ENCODE measurements at regions not wholly inside any gene's neighbourhood (a gene's known extent, or its start where the extent isn't known, plus 50 kb on each side); places are given as distances from the start of the nearest gene placed in this dataset.

- Histone ChIP-seq H3K4me3 (replicated peaks; ENCODE audit: insufficient read depth, low read length) (no peak overlapping the region), H3K27me3 (ENCODE audit: insufficient read depth, poor library complexity, severe bottlenecking) (no peaks in the 10 kb centered on the region), H3K27ac (replicated peaks) (no peak overlapping the region)
- no peak for TF ChIP-seq CTCF (IDR thresholded peaks at IDR 0.05; ENCODE audit: insufficient read depth, low read length)
- no peak for DNase-seq (ENCODE audit: low read depth in 1 of 2, low spot score in 1 of 2)
These were observed 1267.6 kb downstream of the SLC16A7 start for GRCh38 chr12:60863421-60863820.

- no peak for DNase-seq (ENCODE audit: low read depth in 1 of 2, low spot score in 1 of 2)
- Histone ChIP-seq H3K27me3 (ENCODE audit: insufficient read depth, poor library complexity, severe bottlenecking) (no peaks in the 10 kb centered on the region), H3K27ac (replicated peaks) (no peak overlapping the region), H3K4me3 (replicated peaks; ENCODE audit: insufficient read depth, low read length) (no peak overlapping the region)
- no peak for TF ChIP-seq REST (IDR thresholded peaks at IDR 0.05; ENCODE audit: insufficient replicate concordance, low read depth)
- no peak for TF ChIP-seq SPI1 (IDR thresholded peaks at IDR 0.05; ENCODE audit: borderline replicate concordance, low read depth)
- TF ChIP-seq CTCF (IDR thresholded peaks at IDR 0.05; ENCODE audit: insufficient read depth, low read length), result no peak
- no peak for TF ChIP-seq POLR2AphosphoS5 (IDR thresholded peaks at IDR 0.05; ENCODE audit: low read depth)
- no peak for TF ChIP-seq GABPA (IDR thresholded peaks at IDR 0.05; ENCODE audit: low read depth)
These were observed 1276.4 kb downstream of the SLC16A7 start for GRCh38 chr12:60872219-60872618.

- no peak overlapping the region for H3K4me3 ChIP-seq (replicated peaks; ENCODE audit: insufficient read depth, low read length)
- peak in 1 of 2 experiments; percentile 4 for DNase-seq (ENCODE audit: low read depth in 1 of 2, low spot score in 1 of 2)
- no peak overlapping the region for H3K27ac ChIP-seq (replicated peaks)
- H3K27me3 ChIP-seq (ENCODE audit: insufficient read depth, poor library complexity, severe bottlenecking), result no peaks in the 10 kb centered on the region
- TF ChIP-seq CTCF (IDR thresholded peaks at IDR 0.05; ENCODE audit: insufficient read depth, low read length), result no peak
- no peak for TF ChIP-seq REST (IDR thresholded peaks at IDR 0.05; ENCODE audit: insufficient replicate concordance, low read depth)
- 0 out of 2 replicates have a peak, but pooled peaks have one; percentile 23 for TF ChIP-seq SPI1 (IDR thresholded peaks at IDR 0.05; ENCODE audit: borderline replicate concordance, low read depth)
- no peak for TF ChIP-seq GABPA (IDR thresholded peaks at IDR 0.05; ENCODE audit: low read depth)
- TF ChIP-seq POLR2AphosphoS5 (IDR thresholded peaks at IDR 0.05; ENCODE audit: low read depth), result no peak
These were observed 1277.3 kb downstream of the SLC16A7 start for GRCh38 chr12:60872850-60873713.
